CD4-positive, alpha-beta T cell treated with Interleukin-17A for 1 hour (primary cell): ENCODE measurements at regions not wholly inside any gene's neighbourhood (a gene's known extent, or its start where the extent isn't known, plus 50 kb on each side); places are given as distances from the start of the nearest gene placed in this dataset.
"Not testable (repeated sequence)": the region's sequence is repeated elsewhere in the genome, so short reads cannot be mapped to it uniquely, and the experiment has no call there.

Experiments used
- DNase-seq: peaks from one replicate; pipeline ENCODE4 v3.0.0-alpha.2; 2020

GRCh38 chr4:96455045-96455720 is 615.3 kb downstream of the PDHA2 start:
- DNase-seq, result no peak

- not testable (repeated sequence) for DNase-seq
Observed at GRCh38 chr4:96458031-96458430, 618.1 kb downstream of the PDHA2 start.

GRCh38 chr4:96459105-96459504 is 619.2 kb downstream of the PDHA2 start:
- no peak for DNase-seq

GRCh38 chr4:96465834-96466233 is 625.9 kb downstream of the PDHA2 start:
- DNase-seq, result no peak

DNA sequence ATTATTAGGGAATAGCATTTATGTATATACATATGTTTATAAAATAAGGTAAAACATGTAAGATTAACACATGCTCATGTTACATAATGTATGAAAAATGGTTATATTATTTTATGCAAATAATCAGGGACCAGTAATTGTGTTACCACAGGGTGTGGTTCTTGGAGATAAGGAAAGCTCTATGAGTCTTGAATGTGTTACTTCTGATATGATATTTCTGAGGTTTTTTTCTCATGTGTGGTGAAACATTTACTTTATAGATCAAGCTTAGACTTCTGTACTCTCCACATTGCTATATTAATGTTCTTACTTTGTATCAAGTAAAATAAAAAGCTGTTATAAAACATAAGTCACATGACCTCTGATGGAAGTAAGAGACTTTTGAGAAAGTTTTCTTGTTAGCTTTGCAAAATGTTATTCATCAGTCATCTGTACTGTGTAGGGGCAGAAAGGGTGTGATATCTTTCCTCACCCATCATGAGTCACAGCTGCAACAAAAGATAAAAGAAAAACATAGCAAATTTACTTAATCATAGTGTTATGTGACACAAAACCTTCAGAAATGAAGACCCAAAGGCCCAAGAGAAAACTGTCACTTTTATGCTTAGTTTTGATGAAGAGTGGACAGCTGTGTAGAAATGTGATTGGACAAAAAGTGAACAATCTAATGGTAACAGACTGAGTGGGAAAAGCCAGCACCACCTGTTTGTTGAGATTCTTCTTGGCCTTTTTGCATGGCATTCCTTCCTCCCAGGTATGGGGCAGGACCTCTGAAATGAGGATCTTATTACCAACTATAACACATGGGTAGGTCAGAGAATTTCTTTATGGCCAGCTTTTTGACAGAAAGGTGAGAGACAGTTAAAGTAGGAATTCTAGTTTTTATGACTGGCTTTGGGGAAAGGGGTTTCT is 632.3 kb downstream of the PDHA2 start:
- no peak for DNase-seq

DNA sequence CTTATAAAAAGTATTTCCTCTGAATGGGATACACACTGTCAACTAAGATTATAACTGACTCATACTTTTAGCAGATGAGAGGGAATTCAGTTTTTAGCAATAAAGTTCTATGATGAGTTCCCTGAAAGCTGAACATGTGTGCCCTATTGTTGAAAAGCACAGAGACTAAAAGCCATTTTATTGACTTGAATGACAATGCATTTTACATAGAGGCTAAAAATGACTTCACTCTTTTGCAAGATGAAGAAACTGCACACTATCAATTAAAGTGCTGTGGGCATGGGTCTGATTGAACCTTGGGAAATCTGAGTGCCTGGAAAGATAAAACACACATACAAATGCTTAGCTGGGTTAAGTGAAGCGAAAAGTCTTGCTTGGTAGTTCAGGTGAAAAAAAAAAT is 633.4 kb downstream of the PDHA2 start:
- DNase-seq, result no peak

- no peak for DNase-seq
Observed at GRCh38 chr4:96483308-96484030, 643.6 kb downstream of the PDHA2 start.

DNA sequence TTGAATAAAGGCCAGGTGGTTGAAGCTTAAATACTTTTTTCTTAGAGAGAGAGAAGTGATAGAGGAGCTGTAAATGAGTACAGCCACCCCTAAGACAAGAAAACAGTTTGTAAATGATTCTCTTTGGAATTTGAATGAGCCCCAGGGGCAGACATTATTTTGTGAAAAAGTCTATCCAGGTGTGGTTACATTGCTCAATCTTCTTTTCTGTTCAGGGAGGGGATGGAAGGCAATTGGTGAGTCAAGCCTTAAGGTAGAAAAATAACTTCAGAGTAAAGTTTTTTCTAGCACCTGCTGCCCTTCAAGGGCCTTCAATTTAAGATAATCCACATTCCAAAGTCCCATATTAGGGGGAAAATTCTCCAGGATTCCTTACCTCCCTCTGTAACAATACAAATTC is 646.7 kb downstream of the PDHA2 start:
- no peak for DNase-seq

DNA sequence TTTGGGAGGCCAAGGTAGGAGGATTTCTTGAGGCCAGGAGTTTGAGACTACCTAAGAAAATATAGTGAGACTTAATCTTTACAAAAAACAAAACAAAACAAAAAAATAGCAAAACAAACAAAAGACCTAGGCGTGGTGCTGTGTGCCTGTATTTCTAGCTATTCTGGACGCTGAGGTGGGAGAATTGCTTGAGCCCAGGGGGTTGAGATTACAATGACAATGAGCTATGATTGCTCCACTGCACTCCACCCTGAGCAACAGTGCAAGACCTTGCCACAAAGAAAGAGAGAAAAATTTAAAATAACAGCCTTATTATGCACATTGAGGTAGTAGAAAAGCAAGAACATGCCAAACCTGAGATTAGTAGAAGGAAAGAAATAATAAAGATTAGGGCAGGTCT is 657.7 kb downstream of the PDHA2 start:
- no peak for DNase-seq

- DNase-seq, result no peak
Observed at GRCh38 chr4:96504386-96504785, 664.5 kb downstream of the PDHA2 start.

DNA sequence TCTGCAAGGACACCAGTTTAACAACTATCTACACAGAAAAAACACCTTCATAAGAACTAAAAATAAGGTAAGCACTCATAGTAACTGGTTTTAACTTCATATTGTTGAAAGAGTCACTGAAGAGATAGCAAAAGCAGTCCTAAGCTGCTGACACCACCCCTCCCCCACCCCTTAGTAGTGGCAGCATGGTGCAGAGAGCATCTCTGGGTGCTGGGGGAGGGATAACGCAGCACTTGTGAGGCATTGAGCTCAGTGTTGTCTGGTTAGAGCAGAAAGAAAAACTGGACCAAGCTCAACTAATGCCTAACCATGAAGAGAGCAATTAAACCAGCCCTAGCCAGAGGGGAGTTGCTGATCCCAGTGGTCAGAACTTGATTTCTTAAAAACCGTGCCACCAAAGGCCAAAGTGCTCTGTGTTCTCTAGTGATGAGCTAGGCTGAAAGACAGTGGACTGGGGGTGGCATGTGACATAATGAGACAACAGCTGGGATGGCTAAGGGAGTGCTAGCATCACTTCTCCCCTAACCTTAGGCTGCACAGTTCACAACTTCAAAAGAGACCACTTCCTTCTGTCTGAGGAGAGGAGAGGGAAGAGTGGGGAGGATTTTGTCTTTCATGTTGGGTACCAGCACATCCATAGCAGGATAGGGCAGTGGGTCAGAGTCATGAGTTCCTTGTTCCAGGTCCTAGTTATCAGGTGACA is 669.3 kb downstream of the PDHA2 start:
- DNase-seq, result no peak

DNA sequence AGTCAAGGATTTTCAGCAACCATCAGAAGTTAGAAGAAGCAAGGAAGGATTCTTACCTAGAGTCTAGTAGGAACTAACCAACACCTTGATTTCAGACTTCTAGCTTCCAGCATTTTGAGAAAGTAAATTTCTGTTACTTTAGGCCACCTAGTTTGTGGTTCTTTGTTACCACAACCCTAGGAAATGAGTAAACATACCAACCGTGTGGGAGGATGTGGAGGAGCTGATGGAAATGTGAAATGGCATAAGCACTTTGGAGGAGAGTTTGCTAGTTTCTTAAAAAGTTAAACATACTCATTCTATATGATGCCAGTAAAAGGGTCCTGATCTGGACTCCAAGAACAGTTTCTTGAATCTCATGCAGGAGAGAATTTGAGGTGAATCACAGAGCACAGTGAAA is 679.4 kb downstream of the PDHA2 start:
- no peak for DNase-seq

DNA sequence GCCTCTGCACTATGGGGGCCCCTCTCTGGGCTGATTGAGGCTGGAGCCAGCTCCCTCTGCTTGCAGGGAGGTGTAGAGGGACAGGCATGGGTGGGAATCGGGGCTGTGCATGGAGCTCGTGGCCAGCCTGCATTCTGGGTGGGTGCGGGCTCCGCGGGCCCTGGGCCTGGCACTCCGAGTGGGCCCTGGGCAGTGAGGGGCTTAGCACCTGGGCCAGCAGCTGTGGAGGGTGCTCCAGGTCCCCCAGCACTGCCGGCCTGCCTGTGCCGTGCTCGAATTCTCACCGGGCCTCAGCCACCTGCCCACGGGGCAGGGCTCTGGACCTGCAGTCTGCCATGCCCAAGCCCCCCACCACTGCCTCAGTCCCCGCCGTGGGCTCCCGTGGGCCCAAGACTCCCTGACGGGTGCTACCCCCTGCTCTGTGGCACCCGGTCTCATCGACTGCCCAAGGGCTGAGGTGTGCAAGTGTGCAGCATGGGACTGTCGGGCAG is 681.2 kb downstream of the PDHA2 start:
- DNase-seq, result no peak

GRCh38 chr4:96523611-96524010 is 683.7 kb downstream of the PDHA2 start:
- DNase-seq, result no peak

- no peak for DNase-seq
Observed at GRCh38 chr4:96524311-96524875, 684.5 kb downstream of the PDHA2 start.

- DNase-seq, result no peak
Observed at GRCh38 chr4:96525898-96526297, 686.0 kb downstream of the PDHA2 start.

- DNase-seq, result no peak
Observed at GRCh38 chr4:96526625-96527024, 686.7 kb downstream of the PDHA2 start.

DNA sequence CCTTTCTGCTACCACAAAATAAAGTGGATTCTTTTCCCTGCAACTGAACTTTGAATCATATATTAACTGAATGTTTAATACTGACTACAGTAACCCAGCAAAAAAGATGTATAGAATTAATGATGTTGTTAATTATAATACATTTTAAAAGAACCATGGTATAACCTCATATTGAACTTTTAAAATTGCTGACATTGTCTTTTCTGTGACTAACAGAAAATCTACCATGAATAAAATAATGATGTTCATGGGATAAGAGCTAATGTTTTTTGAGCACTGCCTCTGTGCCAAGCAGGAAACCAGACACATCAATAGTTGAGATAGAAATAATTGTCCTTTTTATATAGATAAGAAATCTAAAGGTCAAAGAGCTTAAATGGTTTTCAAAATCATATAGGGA is 691.9 kb downstream of the PDHA2 start:
- DNase-seq, result no peak

DNA sequence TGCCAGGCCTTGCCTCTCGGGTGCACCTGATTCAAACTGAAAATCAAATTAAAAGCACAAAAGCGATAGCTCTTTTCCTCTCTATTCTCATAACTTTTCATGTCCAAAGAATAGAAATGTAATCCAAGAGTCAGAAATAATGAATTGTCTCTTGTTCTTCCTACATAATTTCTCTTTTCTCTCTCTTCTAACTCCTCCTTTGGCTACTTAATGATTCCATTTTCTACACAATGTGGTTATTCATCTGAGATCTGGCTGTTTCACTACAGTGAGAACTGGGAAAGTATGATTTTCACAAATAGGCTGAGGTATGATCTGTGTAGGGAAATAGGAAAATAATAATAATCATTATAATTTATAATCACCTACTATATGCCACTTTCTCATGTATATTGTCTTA is 703.5 kb downstream of the PDHA2 start:
- no peak for DNase-seq

DNA sequence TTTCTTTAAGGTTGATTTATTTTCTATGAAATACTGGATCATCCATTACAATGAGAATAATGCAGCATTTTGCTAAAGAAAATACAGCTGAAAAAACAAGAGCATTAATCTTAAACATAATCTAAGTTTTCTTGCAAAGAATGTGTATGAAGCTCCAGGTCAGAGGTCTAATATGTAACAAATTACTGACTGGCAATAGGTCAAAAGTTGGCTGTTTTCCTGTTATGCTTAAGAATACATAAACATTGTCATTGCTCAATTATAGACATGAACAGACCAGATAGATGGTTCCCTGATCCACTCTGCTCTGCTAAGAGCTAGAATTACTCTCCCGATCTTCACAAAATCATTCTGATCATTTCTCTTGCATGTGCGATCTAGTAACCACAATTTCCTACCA is 718.6 kb downstream of the PDHA2 start:
- DNase-seq, result no peak

- no peak for DNase-seq
Observed at GRCh38 chr4:96566755-96567154, 726.9 kb downstream of the PDHA2 start.

GRCh38 chr4:96585304-96585703 is 745.4 kb downstream of the PDHA2 start:
- no peak for DNase-seq

DNA sequence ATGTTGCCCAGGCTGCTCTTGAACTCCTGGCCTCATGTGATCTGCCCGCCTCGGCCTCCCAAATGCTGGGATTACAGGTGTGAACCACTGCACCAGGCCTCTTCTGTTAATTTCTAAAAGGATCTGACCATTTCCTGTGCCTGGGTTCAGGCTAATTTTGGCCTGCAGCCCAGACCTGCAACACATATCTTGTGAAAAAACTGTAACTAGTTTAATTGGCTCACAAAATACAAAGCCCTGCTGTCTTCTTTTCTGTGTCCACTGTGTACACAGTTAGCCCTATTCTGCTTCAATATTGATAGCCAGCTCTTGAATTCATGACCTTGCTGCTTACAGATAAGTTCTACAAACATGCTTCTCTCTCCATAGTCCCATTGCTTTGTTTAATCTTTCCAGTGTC is 753.5 kb downstream of the PDHA2 start:
- no peak for DNase-seq
